Progenitor cell of endocrine pancreas (in vitro differentiated cells): ENCODE measurements at regions not wholly inside any gene's neighbourhood (a gene's known extent, or its start where the extent isn't known, plus 50 kb on each side); places are given as distances from the start of the nearest gene placed in this dataset.

Experiments
- DNase-seq: peaks from one replicate; pipeline ENCODE4 v3.0.0; 2021; ENCODE audit warnings: low spot score; ENCODE audit not compliant: unreplicated experiment
- H3K27ac Mint-ChIP-seq: 2 replicates; pipeline ENCODE4 v1.8.0; 2021; ENCODE audit warnings: mild to moderate bottlenecking, moderate library complexity, mixed read lengths
- H3K27me3 Mint-ChIP-seq: 2 replicates; pipeline ENCODE4 v1.8.0; 2021; ENCODE audit warnings: mixed read lengths
- H3K36me3 Mint-ChIP-seq: 2 replicates; pipeline ENCODE4 v1.8.0; 2022; ENCODE audit warnings: mixed read lengths; ENCODE audit not compliant: insufficient read depth
- H3K4me1 Mint-ChIP-seq: 2 replicates; pipeline ENCODE4 v1.8.0; 2021; ENCODE audit warnings: low read depth, mixed read lengths
- H3K4me3 Mint-ChIP-seq: 2 replicates; pipeline ENCODE4 v1.8.0; 2021; ENCODE audit warnings: low read depth, mild to moderate bottlenecking, moderate library complexity, mixed read lengths
- H3K9me3 Mint-ChIP-seq: 2 replicates; pipeline ENCODE4 v1.8.0; 2021; ENCODE audit warnings: low read depth, mixed read lengths
- CTCF ChIP-seq: fragments of 200-600 bp; sonication (generic); IDR thresholded peaks from one replicate; pipeline ENCODE4 v1.5.0; 2021; ENCODE audit warnings: antibody characterized with exemption, mild to moderate bottlenecking; ENCODE audit not compliant: unreplicated experiment

- Mint-ChIP-seq H3K27me3 (no peaks in the 10 kb centered on the region), H3K27ac (no peak overlapping the region), H3K36me3 (no peaks in the 10 kb centered on the region), H3K4me3 (no peak overlapping the region), H3K4me1 (no peaks in the 10 kb centered on the region), H3K9me3 (no peaks in the 10 kb centered on the region)
- DNase-seq = no peak
- TF ChIP-seq CTCF = no peak
These were observed 59.0 kb upstream of the HIF1A start for GRCh38 chr14:61636291-61636690.

DNA sequence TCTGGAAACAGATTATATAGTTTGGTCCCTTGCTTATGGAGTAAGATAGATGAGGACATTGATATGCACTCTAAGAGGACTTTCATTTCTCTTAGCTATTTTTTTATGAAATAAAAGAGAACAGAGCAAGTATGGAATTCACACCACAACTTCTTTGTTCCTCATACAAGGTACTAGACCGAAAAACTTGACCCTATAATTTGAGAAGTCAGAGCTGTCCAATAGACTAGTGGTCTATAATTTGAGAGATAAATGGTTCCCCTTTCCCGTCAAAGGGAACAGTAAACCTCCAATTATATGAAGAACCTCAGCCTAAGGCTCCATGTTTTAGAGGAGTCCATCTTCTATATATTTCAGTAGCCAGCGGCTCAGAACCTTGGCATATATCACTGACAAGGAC lies 58.5 kb upstream of the HIF1A start:
- TF ChIP-seq CTCF = no peak
- H3K4me3 Mint-ChIP-seq = no peak overlapping the region
- H3K9me3 Mint-ChIP-seq = no peaks in the 10 kb centered on the region
- no peak for DNase-seq
- no peak overlapping the region for H3K27ac Mint-ChIP-seq
- H3K4me1 Mint-ChIP-seq = no peaks in the 10 kb centered on the region
- no peaks in the 10 kb centered on the region for H3K27me3 Mint-ChIP-seq
- H3K36me3 Mint-ChIP-seq = no peaks in the 10 kb centered on the region

- H3K4me1 Mint-ChIP-seq = no peaks in the 10 kb centered on the region
- no peak overlapping the region for H3K27ac Mint-ChIP-seq
- no peak for TF ChIP-seq CTCF
- H3K36me3 Mint-ChIP-seq = no peaks in the 10 kb centered on the region
- H3K9me3 Mint-ChIP-seq = no peaks in the 10 kb centered on the region
- no peak overlapping the region for H3K4me3 Mint-ChIP-seq
- no peaks in the 10 kb centered on the region for H3K27me3 Mint-ChIP-seq
- DNase-seq = no peak
These were observed 56.5 kb upstream of the HIF1A start for GRCh38 chr14:61638595-61639387.

DNA sequence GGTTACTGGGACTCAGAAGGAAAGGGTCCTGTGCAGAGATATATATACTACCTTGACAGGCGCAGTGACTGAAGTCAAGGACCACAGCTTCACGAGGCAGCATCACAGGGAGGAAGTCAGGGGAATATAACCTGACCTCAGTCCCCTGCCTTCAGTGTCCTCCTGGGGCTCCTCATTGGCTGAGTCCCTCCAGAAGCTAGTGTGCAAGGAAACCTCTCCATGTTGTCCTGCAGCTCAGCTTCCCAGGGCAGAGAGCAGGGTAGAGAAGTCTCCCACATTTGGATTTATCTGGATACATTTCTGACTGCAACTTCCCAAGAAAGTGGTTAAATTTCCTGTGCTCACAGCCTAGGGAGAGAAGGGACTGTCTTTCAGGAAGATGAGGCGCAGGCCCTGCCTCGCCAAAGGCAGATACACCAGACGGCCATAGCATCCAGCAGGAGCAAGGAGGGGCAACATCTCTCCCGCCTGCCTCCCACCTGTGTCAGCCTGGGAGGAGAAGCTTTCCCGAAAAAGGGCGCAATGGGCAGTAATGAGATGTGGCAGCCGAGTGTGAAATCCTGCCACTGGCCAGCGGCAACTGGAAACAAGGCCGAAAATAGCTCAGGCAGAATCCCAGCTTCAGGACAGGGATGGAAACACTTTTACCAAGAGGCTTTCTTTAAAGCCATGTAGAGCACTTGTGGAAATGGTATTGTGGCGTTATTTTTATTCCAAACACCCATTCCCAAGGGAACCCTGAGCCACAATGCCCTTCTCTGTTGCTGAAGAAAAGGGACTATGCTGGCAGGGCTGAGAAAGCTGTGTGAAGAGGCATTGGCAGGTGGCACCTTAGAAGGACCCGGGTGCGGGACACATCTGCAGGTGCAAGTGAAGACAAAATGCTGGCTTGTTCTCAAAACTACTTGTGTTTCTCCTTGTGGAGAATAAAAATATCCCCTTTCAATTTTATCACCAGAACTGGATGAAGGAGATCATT lies 54.9 kb upstream of the HIF1A start:
- Mint-ChIP-seq H3K9me3 (no peaks in the 10 kb centered on the region), H3K36me3 (no peaks in the 10 kb centered on the region), H3K4me1 (no peaks in the 10 kb centered on the region), H3K27me3 (peaks cover 3% of the 10 kb centered on the region), H3K4me3 (no peak overlapping the region), H3K27ac (no peak overlapping the region)
- TF ChIP-seq CTCF = no peak
- DNase-seq = no peak

DNA sequence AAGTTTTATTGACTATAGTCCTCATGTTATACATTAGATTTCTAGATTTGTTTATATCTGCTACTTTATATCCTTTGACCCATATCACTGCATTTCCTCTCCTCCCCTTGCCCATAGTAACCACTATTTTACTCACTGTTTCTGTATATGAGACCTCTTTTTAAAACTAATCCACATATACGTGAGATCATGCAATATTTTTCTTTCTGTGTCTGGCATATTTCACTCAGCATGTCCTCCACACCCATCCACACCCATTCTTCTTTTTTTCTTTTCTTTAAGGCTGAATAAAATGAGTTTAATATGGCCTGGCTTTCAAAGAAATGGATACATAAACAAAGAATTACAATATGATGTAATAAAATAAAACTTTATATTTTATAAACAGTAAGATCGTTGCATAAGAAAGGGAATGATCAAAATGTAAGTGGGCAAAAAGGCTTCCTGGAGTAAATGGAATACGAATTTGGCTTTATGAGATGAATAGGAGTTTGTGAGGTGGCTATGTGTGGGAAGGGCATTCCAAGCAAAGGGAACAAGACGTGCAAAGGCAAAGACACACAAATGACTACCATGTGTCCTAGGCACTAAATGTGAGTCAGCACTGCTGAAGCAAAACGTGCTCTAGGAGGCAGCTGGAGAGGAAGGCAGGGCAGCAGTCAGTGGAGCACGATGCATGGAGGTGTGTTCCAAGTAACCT lies 53.2 kb upstream of the HIF1A start:
- H3K4me1 Mint-ChIP-seq = no peaks in the 10 kb centered on the region
- H3K27ac Mint-ChIP-seq = no peak overlapping the region
- no peak for TF ChIP-seq CTCF
- H3K36me3 Mint-ChIP-seq = no peaks in the 10 kb centered on the region
- peaks cover 3% of the 10 kb centered on the region for H3K27me3 Mint-ChIP-seq
- H3K4me3 Mint-ChIP-seq = no peak overlapping the region
- no peaks in the 10 kb centered on the region for H3K9me3 Mint-ChIP-seq
- DNase-seq = no peak
